CD14-positive monocyte (primary cell): ENCODE measurements at regions not wholly inside any gene's neighbourhood (a gene's known extent, or its start where the extent isn't known, plus 50 kb on each side); places are given as distances from the start of the nearest gene placed in this dataset.

ENCODE experiments used
- DNase-seq, 3 donors: peaks; one replicate each; pipeline ENCODE4 v3.0.0-alpha.2; 2011 to 2022
- H2AFZ ChIP-seq: 2 replicates; pipeline ENCODE4 v1.6.0; 2012; ENCODE audit warnings: mild to moderate bottlenecking, low read depth, low read length, inconsistent platforms; ENCODE audit not compliant: insufficient read depth, poor library complexity, severe bottlenecking
- H3K27ac ChIP-seq, 2 donors: 1 replicate in 1 of 2; 2 replicates in 1 of 2; pipeline ENCODE4 v1.5.1; 2012 to 2013; ENCODE audit warnings: low read length in 2 of 2, control low read depth in 1 of 2, inconsistent platforms in 1 of 2, low read depth in 1 of 2, mild to moderate bottlenecking in 1 of 2
- H3K27me3 ChIP-seq, 2 donors: one replicate each; pipeline versions ENCODE4 v1.6.0 to v1.6.1; 2011 to 2013; ENCODE audit warnings: low read length in 2 of 2; ENCODE audit not compliant: control insufficient read depth in 2 of 2, insufficient read depth in 2 of 2
- H3K36me3 ChIP-seq, 2 donors: replicated peaks in 1 of 2; 1 replicate in 1 of 2; 2 replicates in 1 of 2; pipeline versions ENCODE4 v1.5.1 to v1.6.1; 2012 to 2013; ENCODE audit warnings: low read length in 2 of 2, control low read depth in 1 of 2, inconsistent platforms in 1 of 2, mild to moderate bottlenecking in 1 of 2; ENCODE audit not compliant: insufficient read depth in 2 of 2, control insufficient read depth in 1 of 2
- H3K4me1 ChIP-seq, 2 donors: 1 replicate in 1 of 2; 2 replicates in 1 of 2; pipeline versions ENCODE4 v1.5.1 to v1.6.1; 2012 to 2013; ENCODE audit warnings: low read length in 2 of 2, control low read depth in 1 of 2, inconsistent platforms in 1 of 2, mild to moderate bottlenecking in 1 of 2, moderate library complexity in 1 of 2; ENCODE audit not compliant: insufficient read depth in 2 of 2, control insufficient read depth in 1 of 2
- H3K4me2 ChIP-seq: replicated peaks from 2 replicates; pipeline ENCODE3; 2012; ENCODE audit warnings: low read length, moderate library complexity, mild to moderate bottlenecking; ENCODE audit not compliant: poor library complexity, severe bottlenecking; ENCODE audit errors: extremely low read depth
- H3K4me3 ChIP-seq, 3 experiments: fragments of 200-600 bp in 1 of 3; sonication (generic) in 1 of 3; replicated peaks in 1 of 3; 1 replicate in 2 of 3; 2 replicates in 1 of 3; pipeline ENCODE4 v1.5.1; 2011 to 2013; ENCODE audit warnings: low read length in 3 of 3, mild to moderate bottlenecking in 3 of 3, control low read depth in 2 of 3, low read depth in 2 of 3, inconsistent platforms in 1 of 3, moderate library complexity in 1 of 3
- H3K79me2 ChIP-seq: 2 replicates; pipeline ENCODE4 v1.6.0; 2012; ENCODE audit warnings: mild to moderate bottlenecking, control low read depth, inconsistent platforms, low read length, moderate library complexity; ENCODE audit not compliant: insufficient read depth
- H3K9ac ChIP-seq: 2 replicates; pipeline ENCODE4 v1.6.0; 2017; ENCODE audit warnings: low read length, mild to moderate bottlenecking; ENCODE audit not compliant: insufficient read depth, poor library complexity, severe bottlenecking
- H3K9me3 ChIP-seq, 2 donors: replicated peaks in 1 of 2; 1 replicate in 1 of 2; 2 replicates in 1 of 2; pipeline versions ENCODE4 v1.5.1 to v1.6.1; 2012 to 2013; ENCODE audit warnings: low read length in 2 of 2, control low read depth in 1 of 2; ENCODE audit not compliant: control insufficient read depth in 1 of 2, insufficient read depth in 1 of 2
- H4K20me1 ChIP-seq: 2 replicates; pipeline ENCODE4 v1.6.0; 2012; ENCODE audit warnings: mild to moderate bottlenecking, low read length, control low read depth, moderate library complexity; ENCODE audit not compliant: insufficient read depth
- H3K27ac Mint-ChIP-seq, 7 donors: one replicate each; pipeline ENCODE4 v1.8.0; 2020; ENCODE audit warnings: mild to moderate bottlenecking in 7 of 7, mixed read lengths in 7 of 7, moderate library complexity in 6 of 7, inconsistent platforms in 2 of 7
- H3K27me3 Mint-ChIP-seq, 3 donors: one replicate each; pipeline ENCODE4 v1.8.0; 2021 to 2022; ENCODE audit warnings: low read depth in 3 of 3, mild to moderate bottlenecking in 3 of 3, mixed read lengths in 3 of 3, moderate library complexity in 3 of 3, inconsistent platforms in 1 of 3
- H3K36me3 Mint-ChIP-seq, 2 donors: one replicate each; pipeline ENCODE4 v1.8.0; 2020; ENCODE audit warnings: mixed read lengths in 2 of 2, inconsistent platforms in 1 of 2, mild to moderate bottlenecking in 1 of 2
- H3K4me1 Mint-ChIP-seq: one replicate; pipeline ENCODE4 v1.8.0; 2020; ENCODE audit warnings: mild to moderate bottlenecking, mixed read lengths
- H3K4me3 Mint-ChIP-seq, 2 donors: one replicate each; pipeline ENCODE4 v1.8.0; 2020; ENCODE audit warnings: mild to moderate bottlenecking in 2 of 2, mixed read lengths in 2 of 2, moderate library complexity in 1 of 2
- H3K9me3 Mint-ChIP-seq, 7 donors: one replicate each; pipeline ENCODE4 v1.8.0; 2020 to 2022; ENCODE audit warnings: mixed read lengths in 7 of 7, mild to moderate bottlenecking in 6 of 7, moderate library complexity in 6 of 7, inconsistent platforms in 2 of 7
- WGBS: methylation state at CpG from one replicate; pipeline ENCODE4 v1.1.5; 2013; ENCODE audit warnings: missing lambda C conversion rate; ENCODE audit not compliant: insufficient coverage; 5-methylcytosine and 5-hydroxymethylcytosine counted together
- intact Hi-C, 2 donors: fragments of 100-400 bp; cut with micrococcal nuclease; formaldehyde crosslinking; loops; one replicate each; pipeline versions ENCODE4 v1.15.0 to v1.15.1; 2023
- TF ChIP-seq, protein P1 (sequence below): fragments of 200-600 bp; IDR thresholded peaks from one replicate; pipeline ENCODE4 v1.8.0; 2022; ENCODE audit warnings: antibody characterized with exemption, mild to moderate bottlenecking

DNA sequence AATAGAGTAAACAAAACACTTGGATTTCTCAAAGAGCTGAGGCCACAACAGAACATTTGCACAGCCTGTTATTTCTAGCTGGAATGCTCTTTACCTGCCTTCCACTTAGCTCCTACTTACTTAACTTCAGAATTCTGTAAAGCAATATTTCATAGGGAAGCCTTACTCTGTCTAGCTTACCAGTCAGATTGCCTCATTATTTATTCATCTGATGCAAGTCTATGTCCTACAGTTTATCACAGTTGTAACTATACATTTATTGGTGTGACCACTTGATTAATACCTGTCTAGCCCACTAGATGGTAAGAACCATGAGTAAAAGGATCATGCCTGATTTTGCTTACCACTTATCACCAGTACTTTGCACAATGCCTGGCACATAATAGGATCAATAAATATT is 56.1 kb upstream of the ME3 start:
- Histone ChIP-seq H3K4me3 (no peak overlapping the region), H4K20me1 (no peaks in the 10 kb centered on the region), H3K36me3 (no peaks in the 10 kb centered on the region), H2AFZ (no peak overlapping the region), H3K9ac (no peak overlapping the region), H3K4me1 (no peaks in the 10 kb centered on the region), H3K27me3 (no peaks in the 10 kb centered on the region), H3K4me2 (no peak overlapping the region), H3K9me3 (no peaks in the 10 kb centered on the region), H3K27ac (no peak overlapping the region), H3K79me2 (no peaks in the 10 kb centered on the region)
- DNase-seq: no peak
- intact Hi-C loops: no loop called here
- Mint-ChIP-seq H3K9me3 (peaks cover 0 to 11% (median 4%) of the 10 kb centered on the region in 7 donors), H3K4me3 (no peak overlapping the region), H3K27me3 (no peaks in the 10 kb centered on the region), H3K4me1 (no peaks in the 10 kb centered on the region), H3K27ac (no peak overlapping the region), H3K36me3 (no peaks in the 10 kb centered on the region)
- TF ChIP-seq, protein P1, sequence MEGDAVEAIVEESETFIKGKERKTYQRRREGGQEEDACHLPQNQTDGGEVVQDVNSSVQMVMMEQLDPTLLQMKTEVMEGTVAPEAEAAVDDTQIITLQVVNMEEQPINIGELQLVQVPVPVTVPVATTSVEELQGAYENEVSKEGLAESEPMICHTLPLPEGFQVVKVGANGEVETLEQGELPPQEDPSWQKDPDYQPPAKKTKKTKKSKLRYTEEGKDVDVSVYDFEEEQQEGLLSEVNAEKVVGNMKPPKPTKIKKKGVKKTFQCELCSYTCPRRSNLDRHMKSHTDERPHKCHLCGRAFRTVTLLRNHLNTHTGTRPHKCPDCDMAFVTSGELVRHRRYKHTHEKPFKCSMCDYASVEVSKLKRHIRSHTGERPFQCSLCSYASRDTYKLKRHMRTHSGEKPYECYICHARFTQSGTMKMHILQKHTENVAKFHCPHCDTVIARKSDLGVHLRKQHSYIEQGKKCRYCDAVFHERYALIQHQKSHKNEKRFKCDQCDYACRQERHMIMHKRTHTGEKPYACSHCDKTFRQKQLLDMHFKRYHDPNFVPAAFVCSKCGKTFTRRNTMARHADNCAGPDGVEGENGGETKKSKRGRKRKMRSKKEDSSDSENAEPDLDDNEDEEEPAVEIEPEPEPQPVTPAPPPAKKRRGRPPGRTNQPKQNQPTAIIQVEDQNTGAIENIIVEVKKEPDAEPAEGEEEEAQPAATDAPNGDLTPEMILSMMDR: no peak

GRCh38 chr11:86726770-86727504 is 54.5 kb upstream of the ME3 start:
- peaks cover 2 to 13% (median 10%) of the 10 kb centered on the region in 7 donors for H3K9me3 Mint-ChIP-seq
- H3K79me2 ChIP-seq: no peaks in the 10 kb centered on the region

More at GRCh38 chr11:86726770-86727504, 54.5 kb upstream of the ME3 start:
- Histone ChIP-seq H3K4me3 (no peak overlapping the region), H4K20me1 (no peaks in the 10 kb centered on the region), H3K4me1 (no peaks in the 10 kb centered on the region), H3K36me3 (no peaks in the 10 kb centered on the region), H3K9ac (no peak overlapping the region), H2AFZ (no peak overlapping the region), H3K27ac (no peak overlapping the region), H3K4me2 (no peak overlapping the region), H3K27me3 (no peaks in the 10 kb centered on the region), H3K9me3 (no peaks in the 10 kb centered on the region)
- Mint-ChIP-seq H3K4me1 (no peaks in the 10 kb centered on the region), H3K4me3 (no peak overlapping the region), H3K36me3 (no peaks in the 10 kb centered on the region), H3K27ac (no peak overlapping the region), H3K27me3 (no peaks in the 10 kb centered on the region)
- DNase-seq: no peak
- TF ChIP-seq, protein P1: no peak
- 92% methylated on average over 2 of the region's 5 CpGs for WGBS
- intact Hi-C loops: no loop called here
